B cell (primary cell): ENCODE measurements at regions not wholly inside any gene's neighbourhood (a gene's known extent, or its start where the extent isn't known, plus 50 kb on each side); places are given as distances from the start of the nearest gene placed in this dataset.

Source experiments
- ATAC-seq: fragments of 200-7000 bp; cut with Tn5 transposase; one replicate; pipeline ENCODE4 v1.10.0; 2021; ENCODE audit warnings: low read depth, mild to moderate bottlenecking, moderate number of reproducible peaks, moderate library complexity
- CTCF ChIA-PET: fragments of 350-600 bp; sonication (Branson Sonifier 250); formaldehyde crosslinking; loops from one replicate; lab custom pipeline; 2021; ENCODE audit warnings: antibody characterized with exemption, inconsistent platforms; lab: Charles Lee
- POLR2A ChIA-PET: fragments of 350-600 bp; sonication (Branson Sonifier 250); formaldehyde crosslinking; loops from one replicate; lab custom pipeline; 2021; ENCODE audit warnings: antibody characterized with exemption; lab: Charles Lee
- DNase-seq: peaks from one replicate; pipeline ENCODE4 v3.0.0; 2013
- H2AFZ ChIP-seq: 2 replicates; pipeline ENCODE4 v1.6.1; 2012; ENCODE audit warnings: mild to moderate bottlenecking, low read depth, low read length; ENCODE audit not compliant: insufficient read depth, poor library complexity, severe bottlenecking
- H3K27ac ChIP-seq, 2 donors: 1 replicate in 1 of 2; 2 replicates in 1 of 2; pipeline ENCODE4 v1.5.1; 2012 to 2013; ENCODE audit warnings: low read length in 2 of 2, mild to moderate bottlenecking in 2 of 2, moderate library complexity in 1 of 2
- H3K27me3 ChIP-seq, 4 experiments: fragments of 200-600 bp in 1 of 4; sonication (generic) in 1 of 4; replicated peaks in 1 of 4; 1 replicate in 2 of 4; 2 replicates in 2 of 4; pipeline versions ENCODE4 v1.6.1 to v1.7.0; 2013 to 2016; ENCODE audit warnings: low read length in 3 of 4, mild to moderate bottlenecking in 2 of 4, mixed read lengths in 1 of 4, moderate library complexity in 1 of 4; ENCODE audit not compliant: insufficient read depth in 4 of 4, control insufficient read depth in 3 of 4; ENCODE audit errors: control extremely low read depth in 1 of 4
- H3K36me3 ChIP-seq, 2 experiments: replicated peaks in 1 of 2; 1 replicate in 1 of 2; 2 replicates in 1 of 2; pipeline versions ENCODE4 v1.6.1 to v1.7.1; 2013; ENCODE audit warnings: low read length in 1 of 2; ENCODE audit not compliant: insufficient read depth in 2 of 2, control insufficient read depth in 1 of 2; ENCODE audit errors: control extremely low read depth in 1 of 2, extremely low read depth in 1 of 2
- H3K4me1 ChIP-seq, 2 donors: fragments of 200-600 bp in 1 of 2; sonication (generic) in 1 of 2; 1 replicate in 1 of 2; 2 replicates in 1 of 2; pipeline versions ENCODE4 v1.5.1 to v1.6.1; 2013 to 2017; ENCODE audit warnings: low read length in 2 of 2; ENCODE audit not compliant: control insufficient read depth in 2 of 2, insufficient read depth in 2 of 2
- H3K4me2 ChIP-seq: replicated peaks from 2 replicates; pipeline ENCODE3; 2012; ENCODE audit warnings: mild to moderate bottlenecking, low read depth, low read length; ENCODE audit not compliant: poor library complexity, severe bottlenecking
- H3K4me3 ChIP-seq, 5 experiments: fragments of 200-600 bp in 1 of 5; sonication (generic) in 1 of 5; 1 replicate in 3 of 5; 2 replicates in 2 of 5; pipeline versions ENCODE4 v1.5.1 to v1.7.0; 2011 to 2016; ENCODE audit warnings: low read length in 4 of 5, mild to moderate bottlenecking in 4 of 5, low read depth in 2 of 5, control low read depth in 1 of 5, moderate library complexity in 1 of 5; ENCODE audit not compliant: insufficient read depth in 1 of 5; ENCODE audit errors: control extremely low read depth in 1 of 5, extremely low read depth in 1 of 5
- H3K79me2 ChIP-seq: fragments of 200-600 bp; sonication (generic); one replicate; pipeline ENCODE4 v1.6.0; 2016; ENCODE audit warnings: low read length; ENCODE audit not compliant: control insufficient read depth, insufficient read depth
- H3K9ac ChIP-seq: fragments of 200-600 bp; sonication (generic); 2 replicates; pipeline ENCODE4 v1.6.1; 2017; ENCODE audit warnings: mild to moderate bottlenecking, low read length, moderate library complexity
- H3K9me3 ChIP-seq, 3 donors: one replicate each; pipeline versions ENCODE4 v1.6.1 to v1.7.1; 2013; ENCODE audit warnings: low read length in 2 of 3; ENCODE audit not compliant: control insufficient read depth in 2 of 3, insufficient read depth in 1 of 3; ENCODE audit errors: control extremely low read depth in 1 of 3
- H4K20me1 ChIP-seq: 2 replicates; pipeline ENCODE4 v1.6.0; 2012; ENCODE audit warnings: mild to moderate bottlenecking, low read length; ENCODE audit not compliant: insufficient read depth, control insufficient read depth, poor library complexity, severe bottlenecking
- H3K27ac Mint-ChIP-seq: one replicate; pipeline ENCODE4 v1.8.0; 2021; ENCODE audit warnings: mixed read lengths
- H3K27me3 Mint-ChIP-seq: one replicate; pipeline ENCODE4 v1.8.0; 2021; ENCODE audit warnings: mixed read lengths
- H3K4me1 Mint-ChIP-seq: one replicate; pipeline ENCODE4 v1.8.0; 2021; ENCODE audit warnings: mixed read lengths
- H3K4me3 Mint-ChIP-seq: one replicate; pipeline ENCODE4 v1.8.0; 2021; ENCODE audit warnings: mixed read lengths
- H3K9me3 Mint-ChIP-seq: one replicate; pipeline ENCODE4 v1.8.0; 2022; ENCODE audit warnings: mixed read lengths; ENCODE audit not compliant: insufficient read depth
- CTCF ChIP-seq: fragments of 200-600 bp; IDR thresholded peaks from one replicate; pipeline ENCODE4 v1.8.0; 2022; ENCODE audit warnings: antibody characterized with exemption, mild to moderate bottlenecking
- EZH2 ChIP-seq: IDR thresholded peaks from 2 replicates; pipeline ENCODE4 v1.6.1; 2012; ENCODE audit warnings: borderline replicate concordance, low read depth, mild to moderate bottlenecking, moderate library complexity, low read length; ENCODE audit not compliant: insufficient read depth, poor library complexity, severe bottlenecking
- WGBS: methylation state at CpG from one replicate; pipeline ENCODE4 v1.1.5; 2013; ENCODE audit warnings: missing lambda C conversion rate; ENCODE audit not compliant: insufficient coverage; 5-methylcytosine and 5-hydroxymethylcytosine counted together
- intact Hi-C: fragments of 100-400 bp; cut with micrococcal nuclease; formaldehyde crosslinking; loops from one replicate; pipeline ENCODE4 v1.10.0; 2022

DNA sequence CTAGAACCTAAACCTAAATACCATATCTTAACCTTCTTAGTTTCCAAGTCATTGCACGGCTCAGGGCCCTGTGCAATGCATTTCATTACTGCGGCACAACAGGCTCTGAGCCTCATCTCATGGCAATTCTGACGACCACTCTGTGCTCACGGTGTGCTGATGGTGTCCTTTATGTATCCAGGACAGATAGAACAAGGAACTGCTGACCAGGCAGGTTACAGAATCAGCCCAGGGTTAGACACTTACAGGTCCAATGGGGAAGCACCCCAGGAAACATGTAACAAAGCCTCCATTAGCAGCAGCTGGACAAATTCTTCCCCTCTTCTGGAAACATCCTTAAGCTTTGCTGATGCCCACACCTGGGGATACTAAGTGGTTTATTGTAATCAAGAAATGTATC is 91.9 kb upstream of the NSMCE3 start:
- H3K4me2 ChIP-seq, result no peak overlapping the region
- Mint-ChIP-seq H3K9me3 (no peaks in the 10 kb centered on the region), H3K27me3 (no peaks in the 10 kb centered on the region), H3K4me1 (no peaks in the 10 kb centered on the region), H3K4me3 (no peak overlapping the region), H3K27ac (no peak overlapping the region)
- DNase-seq, result no peak
- intact Hi-C loops, result no loop called here
- 98% methylated on average over 4 of the region's 4 CpGs for WGBS
- H3K27me3 ChIP-seq, result peaks cover 0 to 4% (median 0%) of the 10 kb centered on the region in 4 experiments
- ATAC-seq, result no peak
- H3K4me3 ChIP-seq, result no peak overlapping the region
- TF ChIP-seq EZH2 (no peak), CTCF (no peak)
- no peaks in the 10 kb centered on the region for H3K79me2 ChIP-seq
- H3K27ac ChIP-seq, result no peak overlapping the region
- no peaks in the 10 kb centered on the region for H3K4me1 ChIP-seq
- POLR2A ChIA-PET, result no interaction called here
- no peaks in the 10 kb centered on the region for H4K20me1 ChIP-seq
- H3K9ac ChIP-seq, result no peak overlapping the region
- H3K36me3 ChIP-seq, result no peaks in the 10 kb centered on the region
- no peak overlapping the region for H2AFZ ChIP-seq
- CTCF ChIA-PET, result no interaction called here
- no peaks in the 10 kb centered on the region for H3K9me3 ChIP-seq

GRCh38 chr15:29360152-29360551 is 90.5 kb upstream of the NSMCE3 start:
- Mint-ChIP-seq H3K27ac (no peak overlapping the region), H3K4me1 (no peaks in the 10 kb centered on the region), H3K27me3 (no peaks in the 10 kb centered on the region), H3K9me3 (no peaks in the 10 kb centered on the region), H3K4me3 (no peak overlapping the region)
- no peak for DNase-seq
- Histone ChIP-seq H3K9me3 (no peaks in the 10 kb centered on the region), H4K20me1 (no peaks in the 10 kb centered on the region), H3K79me2 (no peaks in the 10 kb centered on the region), H3K4me2 (no peak overlapping the region), H3K9ac (no peak overlapping the region), H3K4me1 (no peaks in the 10 kb centered on the region), H3K36me3 (no peaks in the 10 kb centered on the region), H3K27ac (no peak overlapping the region), H3K27me3 (peaks cover 0 to 4% (median 3%) of the 10 kb centered on the region in 4 experiments), H3K4me3 (no peak overlapping the region), H2AFZ (no peak overlapping the region)
- no peak for TF ChIP-seq EZH2
- no peak for ATAC-seq
- ChIA-PET CTCF (no interaction called here), POLR2A (no interaction called here)
- no CpG with 5 or more reads among the region's 4 CpGs for WGBS
- intact Hi-C loops, result no loop called here
